GM19351 (cell line): ENCODE measurements at regions not wholly inside any gene's neighbourhood (a gene's known extent, or its start where the extent isn't known, plus 50 kb on each side); places are given as distances from the start of the nearest gene placed in this dataset.

Source experiments
- ATAC-seq: cut with Tn5 transposase; IDR thresholded peaks from one replicate; pipeline ENCODE4 v1.9.1; 2021; ENCODE audit warnings: mild to moderate bottlenecking, moderate library complexity; ENCODE audit not compliant: unreplicated experiment

DNA sequence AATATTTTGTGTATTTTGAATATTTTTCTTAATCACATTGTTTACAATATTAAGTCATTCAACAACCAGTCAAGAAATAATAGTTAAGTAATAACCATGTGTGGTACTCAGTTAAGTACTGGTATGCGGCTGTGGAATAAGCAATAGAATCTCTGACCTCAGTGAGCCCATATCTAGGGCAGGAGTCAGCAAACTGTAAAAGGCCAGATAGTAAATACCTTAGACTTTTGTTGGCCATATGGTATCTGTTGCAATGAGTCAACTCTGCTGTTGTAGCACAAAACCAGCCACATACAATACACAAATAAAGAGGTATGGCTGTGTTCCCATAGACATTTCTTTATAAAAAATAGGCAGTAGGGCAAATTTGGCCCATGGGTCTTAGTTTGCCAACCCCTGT is 311.6 kb upstream of the SEMA3A start:
- no peak for ATAC-seq

DNA sequence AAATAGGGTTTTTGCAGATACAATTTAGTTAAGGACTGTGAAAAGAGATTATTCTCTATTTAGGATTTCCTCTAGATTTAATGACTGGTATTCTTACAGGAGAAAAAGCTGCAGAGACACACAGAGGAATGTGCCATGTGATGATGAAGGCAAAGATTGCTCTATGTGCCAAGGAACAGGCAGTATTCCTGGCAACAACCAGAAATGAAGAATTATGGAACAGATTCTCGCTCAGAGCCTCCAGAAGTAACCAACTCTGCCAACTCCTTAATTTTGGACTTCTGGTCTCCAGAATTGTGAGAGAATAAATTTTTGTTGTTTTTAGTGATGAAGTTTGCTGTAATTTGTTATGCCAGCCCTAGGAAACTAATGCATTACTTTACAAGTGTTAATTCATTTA is 307.6 kb upstream of the SEMA3A start:
- ATAC-seq = no peak

DNA sequence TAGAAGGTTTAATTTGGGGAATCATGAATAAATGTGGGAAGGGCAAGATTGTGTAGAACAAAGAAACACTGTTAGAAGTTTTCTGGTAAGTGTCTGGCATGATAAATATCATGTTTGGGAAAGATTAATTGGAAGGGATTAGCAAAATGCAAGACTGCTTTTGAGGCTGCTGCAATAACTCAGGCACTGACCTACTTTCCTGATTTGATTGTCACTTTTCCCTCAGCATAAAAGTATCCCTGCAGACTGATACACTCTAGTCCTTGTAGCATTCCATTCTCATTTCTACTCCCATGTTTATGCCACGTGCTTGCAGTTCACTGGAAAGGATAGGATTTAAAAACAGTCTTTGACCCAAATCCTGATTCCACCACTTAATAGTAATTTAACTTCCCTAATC is 303.3 kb upstream of the SEMA3A start:
- no peak for ATAC-seq

- ATAC-seq = no peak
Measured at GRCh38 chr7:84495128-84495527, 300.5 kb upstream of the SEMA3A start.

DNA sequence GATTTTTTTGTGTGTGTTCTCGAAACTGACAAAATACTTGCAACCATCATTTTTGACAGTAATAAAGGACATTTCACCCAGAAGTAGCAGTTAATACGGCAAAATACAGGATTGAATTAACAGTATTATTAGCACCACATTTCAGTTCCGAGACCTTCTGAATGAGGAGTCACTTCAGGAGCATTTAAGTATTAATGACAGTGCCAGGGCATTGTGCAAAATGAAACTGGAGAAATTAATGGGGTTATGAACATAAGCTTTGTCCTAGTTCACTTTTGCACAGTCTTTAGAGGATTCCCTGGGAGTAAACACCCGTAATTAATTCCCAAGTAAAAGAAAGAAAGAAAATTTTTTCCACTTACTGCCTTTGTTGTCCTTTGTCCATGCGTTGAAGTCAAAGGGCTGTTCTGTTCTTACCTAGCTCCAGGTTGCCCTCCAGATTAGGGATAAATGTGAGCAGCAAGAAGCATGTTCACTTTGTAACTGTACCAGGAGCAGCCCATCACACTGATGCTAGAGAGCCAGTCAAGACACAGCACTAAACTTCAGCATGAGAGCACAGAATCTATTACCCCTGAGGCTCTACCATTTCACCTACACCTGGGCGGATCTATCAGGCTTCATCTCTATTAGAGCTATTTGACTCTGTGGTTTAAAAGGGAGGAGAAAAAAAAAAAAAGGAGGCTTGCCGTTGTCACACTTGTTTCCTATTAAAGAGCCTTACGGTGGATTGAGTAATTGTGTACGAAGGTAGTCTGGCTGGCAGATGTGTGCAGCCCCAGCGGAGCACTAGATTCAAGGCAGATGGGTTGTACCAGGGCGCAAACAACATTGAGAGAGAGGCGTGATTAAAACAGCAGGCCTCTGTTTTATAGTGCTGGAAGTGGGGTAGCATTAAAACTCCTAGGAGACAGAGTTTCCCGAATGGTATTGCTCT is 297.8 kb upstream of the SEMA3A start:
- no peak for ATAC-seq

GRCh38 chr7:84490661-84491060 is 296.1 kb upstream of the SEMA3A start:
- ATAC-seq = no peak

- ATAC-seq = no peak
Measured at GRCh38 chr7:84484502-84485079, 290.0 kb upstream of the SEMA3A start.

DNA sequence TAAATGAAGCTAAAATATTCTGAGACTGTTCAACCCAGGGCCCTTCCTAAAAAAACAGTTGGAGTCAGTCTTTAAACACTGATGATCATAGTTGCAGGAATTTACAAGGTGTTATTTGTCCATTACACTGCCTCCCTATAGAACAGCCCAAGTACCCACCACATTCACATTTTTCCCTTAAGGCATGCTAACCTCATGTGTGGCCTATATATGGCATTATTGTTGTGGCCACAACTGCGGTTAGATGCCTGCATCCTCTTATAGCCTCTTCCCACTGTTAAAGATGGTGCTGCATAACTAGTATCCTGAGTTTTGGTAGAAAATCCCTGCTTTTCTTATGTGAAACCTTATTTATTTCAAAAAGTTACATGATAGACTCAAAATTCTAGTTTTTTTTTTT is 287.9 kb upstream of the SEMA3A start:
- ATAC-seq = no peak

GRCh38 chr7:84479059-84479458 is 284.5 kb upstream of the SEMA3A start:
- no peak for ATAC-seq

- no peak for ATAC-seq
Measured at GRCh38 chr7:84477786-84478478, 283.3 kb upstream of the SEMA3A start.

DNA sequence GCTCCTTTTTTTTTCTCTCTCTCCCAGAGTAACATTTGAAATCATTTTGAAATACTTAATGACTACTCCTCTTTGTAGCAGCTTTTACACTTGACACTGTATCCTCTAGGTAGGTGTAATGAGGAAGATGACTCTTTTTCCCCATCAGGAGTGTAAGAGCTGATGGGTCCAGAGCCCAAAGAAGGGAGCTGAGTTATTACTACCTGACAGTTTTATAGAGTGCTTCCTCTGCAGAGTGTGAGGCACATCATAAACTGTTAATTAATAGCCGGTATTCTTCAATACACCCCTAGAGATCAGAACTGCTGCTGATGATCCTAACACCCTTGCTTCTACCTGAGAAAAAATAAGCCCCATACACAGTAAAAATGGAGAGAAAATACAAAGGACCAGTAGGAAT is 279.8 kb upstream of the SEMA3A start:
- no peak for ATAC-seq

GRCh38 chr7:84471576-84471975 is 277.0 kb upstream of the SEMA3A start:
- ATAC-seq = no peak

GRCh38 chr7:84469034-84469433 is 274.4 kb upstream of the SEMA3A start:
- ATAC-seq = no peak

- ATAC-seq = no peak
Measured at GRCh38 chr7:84462259-84462658, 267.7 kb upstream of the SEMA3A start.

DNA sequence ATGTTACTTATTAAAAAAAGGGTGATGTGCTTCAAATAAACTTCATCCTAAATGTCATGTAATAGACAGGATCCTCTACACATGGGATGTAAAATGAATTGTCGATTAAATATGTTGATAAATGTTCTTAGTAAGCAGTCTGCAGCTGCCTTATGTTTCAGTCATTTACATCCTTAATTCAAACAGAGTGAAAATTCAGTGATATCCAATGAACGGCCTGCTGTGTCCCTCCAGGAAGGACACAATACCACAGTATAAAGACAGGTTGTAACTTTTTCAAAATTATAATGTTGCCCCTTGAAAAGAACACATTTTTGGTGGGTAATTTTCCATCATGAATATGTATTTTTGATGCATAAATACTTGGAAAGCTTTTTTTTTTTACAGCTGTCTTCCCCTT is 266.5 kb upstream of the SEMA3A start:
- ATAC-seq = no peak

GRCh38 chr7:84455788-84456187 is 261.2 kb upstream of the SEMA3A start:
- no peak for ATAC-seq

- ATAC-seq = no peak
Measured at GRCh38 chr7:84454174-84454959, 259.8 kb upstream of the SEMA3A start.

GRCh38 chr7:84452618-84453017 is 258.0 kb upstream of the SEMA3A start:
- no peak for ATAC-seq

- no peak for ATAC-seq
Measured at GRCh38 chr7:84450772-84451171, 256.2 kb upstream of the SEMA3A start.

DNA sequence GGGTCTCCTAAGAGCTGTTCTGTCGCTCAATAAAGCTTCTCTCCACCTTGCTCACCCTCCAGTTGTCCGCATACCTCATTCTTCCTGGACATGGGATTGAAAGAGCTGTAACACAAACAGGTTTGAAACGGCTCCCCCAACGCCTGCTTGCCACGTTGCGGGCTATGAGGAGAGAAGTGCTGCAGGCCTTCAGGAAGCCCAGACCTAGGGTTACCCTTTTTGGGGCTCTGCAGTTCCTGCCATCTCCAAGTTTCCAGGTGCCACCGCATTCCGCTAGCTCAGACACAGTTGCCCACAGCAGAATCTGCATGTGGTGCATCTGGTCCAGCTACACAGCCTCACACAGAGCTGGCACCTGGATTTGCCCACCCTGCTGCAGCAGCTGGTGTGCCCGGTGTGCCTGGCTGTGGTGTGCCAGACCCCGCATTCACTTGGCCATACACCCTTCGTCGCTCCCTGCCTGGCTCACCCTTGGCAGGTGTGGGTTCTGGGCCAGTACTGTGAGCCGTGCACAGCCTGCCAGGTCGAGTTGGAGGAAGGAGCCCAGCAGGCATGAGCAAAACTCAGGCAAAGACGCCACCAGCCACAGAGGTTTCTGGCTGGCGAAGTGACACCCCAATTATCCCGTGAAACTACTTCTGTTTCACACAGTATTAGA is 253.2 kb upstream of the SEMA3A start:
- ATAC-seq = no peak
